Endodermal cell (in vitro differentiated cells): ENCODE measurements at regions not wholly inside any gene's neighbourhood (a gene's known extent, or its start where the extent isn't known, plus 50 kb on each side); places are given as distances from the start of the nearest gene placed in this dataset.

ENCODE experiments used
- DNase-seq: peaks from one replicate; pipeline ENCODE4 v3.0.0-alpha.2; 2017
- H3K27ac ChIP-seq: 2 replicates; pipeline ENCODE4 v1.5.1; 2013; ENCODE audit warnings: mild to moderate bottlenecking, low read depth, low read length, moderate library complexity
- H3K27me3 ChIP-seq: 2 replicates; pipeline ENCODE4 v1.6.1; 2013; ENCODE audit warnings: mild to moderate bottlenecking, low read length, moderate library complexity; ENCODE audit not compliant: insufficient read depth, control insufficient read depth, poor library complexity, severe bottlenecking
- H3K36me3 ChIP-seq: 2 replicates; pipeline ENCODE4 v1.7.0; 2013; ENCODE audit warnings: mild to moderate bottlenecking, low read length, moderate library complexity; ENCODE audit not compliant: control insufficient read depth, insufficient read depth
- H3K4me1 ChIP-seq: one replicate; pipeline ENCODE4 v1.7.0; 2013; ENCODE audit warnings: low read length; ENCODE audit not compliant: control insufficient read depth, insufficient read depth
- H3K4me3 ChIP-seq: 2 replicates; pipeline ENCODE4 v1.5.1; 2013; ENCODE audit warnings: mild to moderate bottlenecking, low read length, moderate library complexity
- H3K9ac ChIP-seq: 2 replicates; pipeline ENCODE4 v1.6.1; 2013; ENCODE audit warnings: mild to moderate bottlenecking, low read length, moderate library complexity; ENCODE audit not compliant: poor library complexity, severe bottlenecking; ENCODE audit errors: extremely low read depth
- H3K9me3 ChIP-seq: 2 replicates; pipeline ENCODE4 v1.6.1; 2013; ENCODE audit warnings: mild to moderate bottlenecking, low read length, moderate library complexity; ENCODE audit not compliant: control insufficient read depth
- H3K27ac Mint-ChIP-seq: 2 replicates; pipeline ENCODE4 v1.8.0; 2020; ENCODE audit warnings: mixed read lengths
- H3K27me3 Mint-ChIP-seq: 2 replicates; pipeline ENCODE4 v1.8.0; 2021; ENCODE audit warnings: mild to moderate bottlenecking, mixed read lengths; ENCODE audit not compliant: insufficient read depth
- H3K36me3 Mint-ChIP-seq: 2 replicates; pipeline ENCODE4 v1.8.0; 2020; ENCODE audit warnings: low read depth, mixed read lengths
- H3K4me1 Mint-ChIP-seq: 2 replicates; pipeline ENCODE4 v1.8.0; 2020; ENCODE audit warnings: mixed read lengths
- H3K4me3 Mint-ChIP-seq: 2 replicates; pipeline ENCODE4 v1.8.0; 2020; ENCODE audit warnings: mild to moderate bottlenecking, moderate library complexity, mixed read lengths
- H3K9me3 Mint-ChIP-seq: 2 replicates; pipeline ENCODE4 v1.8.0; 2020; ENCODE audit warnings: mild to moderate bottlenecking, mixed read lengths
- CTCF ChIP-seq: fragments of 200-600 bp; sonication (generic); conservative IDR thresholded peaks from 2 replicates; pipeline ENCODE4 v1.5.0; 2021; ENCODE audit warnings: antibody characterized with exemption, mild to moderate bottlenecking
- WGBS, 2 experiments: methylation state at CpG; one replicate each; pipeline versions ENCODE4 v1.1.5 to v1.1.7; 2013; ENCODE audit warnings: missing lambda C conversion rate in 2 of 2, mixed read lengths in 1 of 2; ENCODE audit not compliant: insufficient coverage in 1 of 2, insufficient read length in 1 of 2; 5-methylcytosine and 5-hydroxymethylcytosine counted together

GRCh38 chr11:111001081-111001430 is 244.5 kb upstream of the POU2AF2 start:
- DNase-seq = no peak
- no peak overlapping the region for H3K4me3 ChIP-seq
- WGBS, 2 experiments = 80 to 97% methylated on average over 1 to 2 of the region's 2 CpGs
- no peaks in the 10 kb centered on the region for H3K36me3 ChIP-seq
- no peak for TF ChIP-seq CTCF
- Mint-ChIP-seq H3K27ac (no peak overlapping the region), H3K4me1 (peaks cover 15% of the 10 kb centered on the region), H3K27me3 (peaks cover 9% of the 10 kb centered on the region), H3K9me3 (no peaks in the 10 kb centered on the region), H3K36me3 (no peaks in the 10 kb centered on the region), H3K4me3 (no peak overlapping the region)
- no peak overlapping the region for H3K9ac ChIP-seq
- H3K9me3 ChIP-seq = no peaks in the 10 kb centered on the region
- no peaks in the 10 kb centered on the region for H3K4me1 ChIP-seq
- H3K27me3 ChIP-seq = no peaks in the 10 kb centered on the region
- no peak overlapping the region for H3K27ac ChIP-seq

- no peaks in the 10 kb centered on the region for H3K36me3 ChIP-seq
- peaks cover 2% of the 10 kb centered on the region for H3K27me3 ChIP-seq
- no peak for DNase-seq
- TF ChIP-seq CTCF = no peak
- H3K4me3 ChIP-seq = no peak overlapping the region
- H3K4me3 Mint-ChIP-seq = no peak overlapping the region
- no peak overlapping the region for H3K27ac ChIP-seq
- H3K9ac ChIP-seq = no peak overlapping the region
- no peaks in the 10 kb centered on the region for H3K9me3 Mint-ChIP-seq
- peaks cover 15% of the 10 kb centered on the region for H3K4me1 Mint-ChIP-seq
- H3K4me1 ChIP-seq = no peaks in the 10 kb centered on the region
- 93% methylated on average over 7 of the region's 7 CpGs; no CpG with 5 or more reads in 1 of the 2 experiments for WGBS, 2 experiments
- H3K9me3 ChIP-seq = no peaks in the 10 kb centered on the region
- H3K27ac Mint-ChIP-seq = no peak overlapping the region
- H3K36me3 Mint-ChIP-seq = no peaks in the 10 kb centered on the region
- peaks cover 12% of the 10 kb centered on the region for H3K27me3 Mint-ChIP-seq
These were observed 245.0 kb upstream of the POU2AF2 start for GRCh38 chr11:111000400-111001080.

DNA sequence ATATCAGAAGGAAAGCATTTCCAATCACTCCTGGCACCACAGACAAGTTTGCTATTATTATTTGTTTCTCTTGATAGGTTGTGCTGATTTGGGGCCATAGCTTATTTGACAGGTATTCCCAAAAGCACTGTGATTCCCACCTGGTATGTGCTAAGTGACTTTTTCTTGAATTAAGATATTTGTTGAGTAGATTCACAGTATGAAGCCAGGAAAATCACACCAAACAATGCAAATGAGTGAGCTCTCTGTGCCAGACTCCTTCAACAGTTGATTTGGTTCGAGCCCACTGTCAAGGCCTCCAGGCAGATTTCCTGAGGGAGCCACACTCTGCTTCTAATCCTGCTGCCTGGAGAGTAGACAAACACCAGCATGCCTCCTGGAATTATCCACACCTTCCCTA is 253.0 kb upstream of the POU2AF2 start:
- Histone ChIP-seq H3K9ac (no peak overlapping the region), H3K36me3 (no peaks in the 10 kb centered on the region), H3K27me3 (peaks cover 50% of the 10 kb centered on the region), H3K4me1 (peaks cover 6% of the 10 kb centered on the region), H3K4me3 (no peak overlapping the region), H3K27ac (no peak overlapping the region), H3K9me3 (no peaks in the 10 kb centered on the region)
- no peak for TF ChIP-seq CTCF
- peaks cover 33% of the 10 kb centered on the region for H3K4me1 Mint-ChIP-seq
- H3K27me3 Mint-ChIP-seq = peaks cover 40% of the 10 kb centered on the region
- no peak overlapping the region for H3K4me3 Mint-ChIP-seq
- WGBS, 2 experiments = 2 to 83% methylated on average over 1 of the region's 1 CpG
- no peak overlapping the region for H3K27ac Mint-ChIP-seq
- DNase-seq = peak; percentile 81
- H3K9me3 Mint-ChIP-seq = no peaks in the 10 kb centered on the region
- no peaks in the 10 kb centered on the region for H3K36me3 Mint-ChIP-seq
